ENCODE measurements at regions not wholly inside any gene's neighbourhood (a gene's known extent, or its start where the extent isn't known, plus 50 kb on each side); places are given as distances from the start of the nearest gene placed in this dataset.

DNA sequence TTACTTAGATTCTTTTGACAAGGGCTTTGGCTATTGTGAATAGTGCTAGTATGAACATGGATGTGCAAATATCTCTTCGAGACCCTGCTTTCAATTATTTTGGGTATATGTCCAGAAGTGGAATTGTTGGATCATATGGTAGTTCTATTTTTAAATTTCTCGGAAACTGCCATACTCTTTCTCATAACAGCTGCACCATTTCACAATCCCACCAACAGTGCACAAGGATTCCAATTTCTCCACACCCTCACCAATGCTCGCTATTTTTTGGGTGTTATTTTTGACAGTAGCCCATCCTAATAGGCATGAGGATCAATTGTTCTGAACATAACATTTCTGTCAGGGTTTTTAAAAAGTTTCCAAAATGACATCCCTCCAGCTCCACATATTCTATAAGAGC, 69.2 kb upstream of the ESR1 start:
- DNase-seq: no peak
- in situ Hi-C loops (cut with HindIII; ENCODE audit: low pct_ligation_motif_present, low pct_unique_long_range_greater_than_20kb, low sequenced_read_pairs): no loop called here

DNA sequence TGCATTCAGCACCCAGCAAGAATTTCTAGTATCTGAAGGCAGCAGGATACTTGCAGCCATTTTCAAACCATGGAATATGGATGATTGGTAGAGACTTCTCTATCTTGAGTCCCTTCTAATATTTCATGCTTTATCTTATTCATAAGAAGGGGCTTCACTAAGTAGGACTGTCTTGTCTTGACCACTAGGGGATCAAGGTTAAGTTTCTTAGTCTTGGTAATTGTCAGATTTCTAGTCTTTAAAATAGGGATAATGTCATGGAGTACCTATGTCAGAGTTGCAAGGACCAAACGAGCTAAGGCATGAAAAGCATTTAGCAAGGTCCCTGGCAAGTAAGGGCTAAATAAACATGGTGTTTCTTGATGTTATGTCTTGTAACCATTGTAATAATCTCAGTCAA, 68.5 kb upstream of the ESR1 start:
- no peak for DNase-seq
- in situ Hi-C loops (cut with HindIII; ENCODE audit: low pct_ligation_motif_present, low pct_unique_long_range_greater_than_20kb, low sequenced_read_pairs): no loop called here

DNA sequence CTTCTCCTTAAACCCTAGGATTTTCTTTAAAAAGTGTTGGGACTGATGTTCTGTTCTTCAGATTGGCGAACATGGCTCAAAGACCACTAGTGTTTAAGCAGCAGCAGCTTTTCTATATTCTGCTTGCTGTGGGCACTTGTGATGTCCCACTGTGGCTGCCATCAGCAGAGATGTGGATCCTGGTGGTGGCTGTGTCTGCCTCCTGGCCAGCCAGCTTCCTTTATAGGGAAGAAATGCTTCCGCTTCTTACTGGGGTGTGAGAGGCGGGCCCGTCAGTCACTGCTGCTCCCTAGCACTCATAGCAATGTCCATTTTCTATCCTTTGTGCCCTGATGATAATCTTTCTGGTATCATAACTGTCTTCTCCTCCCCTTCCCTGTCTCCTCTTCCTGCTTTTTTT, 66.7 kb upstream of the ESR1 start:
- in situ Hi-C loops (cut with HindIII; ENCODE audit: low pct_ligation_motif_present, low pct_unique_long_range_greater_than_20kb, low sequenced_read_pairs): no loop called here
- no peak for DNase-seq

DNA sequence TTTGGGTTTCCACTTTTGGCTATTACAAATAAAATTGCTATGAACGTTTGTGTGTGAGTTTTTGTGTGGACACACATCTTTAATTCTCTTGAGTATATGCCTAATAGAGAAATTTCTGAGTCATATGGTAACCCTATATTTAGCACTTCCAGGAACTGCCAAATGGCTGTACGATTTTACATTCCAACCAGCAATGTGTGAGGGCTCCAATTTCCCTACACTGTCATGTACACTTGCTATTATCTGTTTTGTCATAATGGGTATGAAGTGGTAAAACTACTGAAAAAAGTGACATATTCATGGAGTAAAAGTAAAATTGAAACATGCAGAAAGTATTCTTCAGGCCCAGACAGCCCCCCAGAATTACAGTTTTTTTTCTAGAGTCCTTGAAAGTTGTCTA, 59.6 kb upstream of the ESR1 start:
- in situ Hi-C loops (cut with HindIII; ENCODE audit: low pct_ligation_motif_present, low pct_unique_long_range_greater_than_20kb, low sequenced_read_pairs): no loop called here
- no peak for DNase-seq

DNA sequence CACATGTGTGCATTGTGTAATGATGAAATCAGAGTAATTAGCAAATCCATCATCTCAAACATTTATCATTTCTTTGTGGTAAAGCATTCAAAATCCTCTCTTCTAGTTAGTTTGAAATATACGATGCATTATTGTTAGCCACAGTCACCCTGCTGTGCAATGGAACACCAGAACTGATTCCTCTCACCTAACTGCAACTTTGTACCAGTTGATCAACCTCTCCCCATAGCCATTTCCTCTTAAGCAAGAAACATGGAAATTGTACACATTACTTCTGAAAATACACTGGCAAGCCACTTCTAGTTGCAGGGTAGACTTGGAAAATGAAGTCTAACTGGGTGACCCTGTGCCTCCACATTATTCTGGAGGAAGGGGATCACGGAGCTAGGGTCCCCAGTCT, 58.1 kb upstream of the ESR1 start:
- no peak for DNase-seq
- in situ Hi-C loops (cut with HindIII; ENCODE audit: low pct_ligation_motif_present, low pct_unique_long_range_greater_than_20kb, low sequenced_read_pairs): no loop called here

DNA sequence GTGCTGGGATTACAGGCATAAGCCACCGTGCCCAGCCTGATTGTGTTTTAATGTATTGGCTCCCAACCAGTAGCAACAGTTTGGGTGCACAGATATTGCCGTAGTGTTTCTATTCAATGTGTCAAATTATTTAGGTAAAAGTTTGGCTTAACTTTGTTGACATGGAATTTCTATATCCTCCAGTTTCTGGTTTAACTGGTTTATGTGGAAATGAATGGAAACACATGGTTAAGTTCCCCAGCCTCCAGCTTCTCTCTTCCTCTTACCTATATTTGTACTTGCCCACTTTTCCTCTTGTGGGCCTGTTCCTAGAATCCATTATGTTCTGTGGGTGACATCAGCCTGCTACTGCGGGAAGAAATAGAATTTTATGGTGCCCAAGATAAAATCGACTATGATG, 53.9 kb upstream of the ESR1 start:
- no peak for DNase-seq
- in situ Hi-C loops (cut with HindIII; ENCODE audit: low pct_ligation_motif_present, low pct_unique_long_range_greater_than_20kb, low sequenced_read_pairs): no loop called here

DNA sequence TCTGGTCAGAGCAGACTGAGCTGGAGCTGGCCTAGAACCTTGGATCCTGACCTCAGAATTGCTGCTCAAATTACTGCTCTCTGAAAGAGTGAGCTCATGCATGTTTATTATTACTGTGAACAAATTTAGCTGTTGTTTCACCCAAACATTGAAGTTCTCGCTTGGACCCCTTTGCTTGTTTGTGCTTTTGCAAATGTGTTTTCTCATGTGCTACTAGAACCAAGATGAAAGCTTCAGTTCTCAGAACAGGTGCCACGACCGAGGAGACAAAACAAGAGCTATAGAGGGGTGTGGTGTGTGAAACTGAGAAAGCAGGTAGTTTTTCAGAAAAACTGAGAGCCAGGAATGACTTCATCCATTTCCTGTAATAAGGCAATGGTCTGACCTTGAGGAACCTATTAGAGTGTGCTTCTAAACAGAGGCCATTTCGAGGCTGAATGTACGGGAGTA, 50.0 kb upstream of the ESR1 start:
- in situ Hi-C loops (cut with HindIII; ENCODE audit: low pct_ligation_motif_present, low pct_unique_long_range_greater_than_20kb, low sequenced_read_pairs): no loop called here
- DNase-seq: no peak
